PC-3 (cell line): ENCODE measurements at regions not wholly inside any gene's neighbourhood (a gene's known extent, or its start where the extent isn't known, plus 50 kb on each side); places are given as distances from the start of the nearest gene placed in this dataset.

Experiments used
- ATAC-seq: fragments of 200-7000 bp; cut with Tn5 transposase; 2 replicates; pipeline ENCODE4 v1.9.1; 2020; ENCODE audit warnings: mild to moderate bottlenecking, moderate library complexity
- BruUV-seq: library from RNA; stranded (reverse); fragments of 400-500 nt; replicated peaks from 2 replicates; lab custom pipeline; 2021; lab: Mats Ljungman, UMichigan
- CTCF ChIA-PET: fragments of 300-600 bp; sonication (Branson Sonifier 250); formaldehyde crosslinking; loops from one replicate; lab custom pipeline; 2022; ENCODE audit warnings: antibody characterized with exemption; lab: Charles Lee
- POLR2A ChIA-PET: fragments of 300-600 bp; sonication (Branson Sonifier 250); formaldehyde crosslinking; loops from one replicate; lab custom pipeline; 2022; ENCODE audit warnings: antibody characterized with exemption; ENCODE audit not compliant: unreplicated experiment; lab: Charles Lee
- DNase-seq: peaks from one replicate; pipeline ENCODE4 v3.0.0-alpha.2; 2015
- H2AFZ ChIP-seq: fragments of 300-600 bp; sonication (generic); 2 replicates; pipeline ENCODE4 v1.6.0; 2016; ENCODE audit warnings: antibody characterized with exemption, low read length
- H3F3A ChIP-seq: fragments of 300-600 bp; sonication (generic); one replicate; pipeline ENCODE4 v1.6.0; 2017; ENCODE audit warnings: antibody characterized with exemption, low read length, control low read depth, mild to moderate bottlenecking; ENCODE audit not compliant: unreplicated experiment
- H3K27ac ChIP-seq: fragments of 300-600 bp; sonication (generic); 2 replicates; pipeline ENCODE4 v1.5.1; 2016; ENCODE audit warnings: mild to moderate bottlenecking, low read length
- H3K27me3 ChIP-seq: fragments of 300-600 bp; sonication (generic); 2 replicates; pipeline ENCODE4 v1.6.1; 2016; ENCODE audit warnings: low read length, mixed read lengths
- H3K36me3 ChIP-seq: fragments of 300-600 bp; sonication (generic); 2 replicates; pipeline ENCODE4 v1.6.1; 2016; ENCODE audit warnings: low read depth, mixed run types, low read length, mixed read lengths
- H3K4me1 ChIP-seq: fragments of 300-600 bp; sonication (generic); 2 replicates; pipeline ENCODE4 v1.5.1; 2016; ENCODE audit warnings: low read length; ENCODE audit not compliant: insufficient read depth
- H3K4me2 ChIP-seq: fragments of 300-600 bp; sonication (generic); 2 replicates; pipeline ENCODE4 v1.6.0; 2016; ENCODE audit warnings: low read length
- H3K4me3 ChIP-seq: fragments of 300-600 bp; sonication (generic); 2 replicates; pipeline ENCODE4 v1.5.1; 2016; ENCODE audit warnings: mild to moderate bottlenecking, low read length, mixed read lengths
- H3K79me2 ChIP-seq: fragments of 300-600 bp; sonication (generic); 2 replicates; pipeline ENCODE4 v1.6.1; 2017; ENCODE audit warnings: low read length, mixed read lengths
- H3K9ac ChIP-seq: fragments of 300-600 bp; sonication (generic); 2 replicates; pipeline ENCODE4 v1.6.0; 2016; ENCODE audit warnings: mild to moderate bottlenecking, low read length
- H3K9me2 ChIP-seq: fragments of 300-600 bp; sonication (generic); replicated peaks from 2 replicates; pipeline ENCODE4 v1.6.1; 2016; ENCODE audit warnings: mixed run types, low read length, mixed read lengths
- H3K9me3 ChIP-seq: fragments of 300-600 bp; sonication (generic); 2 replicates; pipeline ENCODE4 v1.6.1; 2016; ENCODE audit warnings: low read length, mixed read lengths
- H4K20me1 ChIP-seq: fragments of 300-600 bp; sonication (generic); 2 replicates; pipeline ENCODE4 v1.6.1; 2016; ENCODE audit warnings: low read length, mixed read lengths
- EZH2 ChIP-seq: fragments of 300-600 bp; sonication (generic); IDR thresholded peaks from one replicate; pipeline ENCODE4 v1.6.1; 2017; ENCODE audit warnings: antibody characterized with exemption, mild to moderate bottlenecking, low read length; ENCODE audit not compliant: unreplicated experiment
- EZH2phosphoT487 ChIP-seq: fragments of 300-600 bp; sonication (generic); IDR thresholded peaks from 2 replicates; pipeline ENCODE4 v1.6.1; 2018; ENCODE audit warnings: mild to moderate bottlenecking, antibody characterized with exemption, low read length, borderline replicate concordance
- intact Hi-C: fragments of 100-400 bp; cut with micrococcal nuclease; formaldehyde crosslinking; loops from 2 replicates; pipeline ENCODE4 v1.9.0; 2023
- TF ChIP-seq, protein P1 (sequence below): fragments of 300-600 bp; sonication (generic); conservative IDR thresholded peaks from 2 replicates; pipeline ENCODE4 v1.5.1; 2017; ENCODE audit warnings: antibody characterized with exemption, low read depth, mild to moderate bottlenecking, low read length

DNA sequence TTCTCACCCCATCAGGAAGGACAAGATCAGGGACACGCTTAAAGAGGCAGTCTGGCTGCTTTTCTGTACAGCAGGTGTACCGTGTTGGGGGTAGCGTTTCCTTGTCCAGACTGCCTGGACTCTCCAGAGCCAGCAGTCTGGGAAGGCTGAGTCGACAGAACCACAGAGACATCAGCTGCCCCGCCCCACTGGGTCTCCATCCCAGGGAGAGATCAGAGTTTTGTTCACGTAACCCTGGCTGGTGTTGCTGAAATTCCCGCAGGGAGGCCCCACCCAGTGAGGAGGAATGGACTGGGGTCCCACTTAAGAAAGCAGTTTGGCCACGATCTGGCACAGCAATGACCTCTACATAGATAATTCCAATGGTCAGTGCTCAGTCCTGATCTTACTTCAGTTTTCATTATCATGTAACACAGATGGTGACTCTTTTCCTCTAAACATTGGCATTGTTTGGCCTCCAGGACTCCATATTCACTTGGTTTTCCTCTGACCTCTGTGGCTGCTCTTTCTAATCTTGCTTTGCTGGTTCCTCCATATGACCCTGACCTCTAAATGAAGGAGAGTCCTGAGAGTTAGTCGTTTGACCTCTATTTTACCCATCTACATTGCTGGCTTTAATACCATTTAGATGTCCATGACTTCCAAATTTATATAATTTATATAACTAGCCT is 89.6 kb upstream of the LRRC55 start:
- no peak overlapping the region for H3K27ac ChIP-seq
- intact Hi-C loops = no loop called here
- H3K9me3 ChIP-seq = no peaks in the 10 kb centered on the region
- H3K79me2 ChIP-seq = no peaks in the 10 kb centered on the region
- CTCF ChIA-PET = no interaction called here
- H3K4me3 ChIP-seq = no peak overlapping the region
- ATAC-seq (no peak), DNase-seq (no peak)
- BruUV-seq = no TSS peak
- H3K4me2 ChIP-seq = no peak overlapping the region
- no peaks in the 10 kb centered on the region for H3K9me2 ChIP-seq
- H4K20me1 ChIP-seq = no peaks in the 10 kb centered on the region
- no peaks in the 10 kb centered on the region for H3F3A ChIP-seq
- H3K4me1 ChIP-seq = no peaks in the 10 kb centered on the region
- POLR2A ChIA-PET = no interaction called here
- peaks cover 74% of the 10 kb centered on the region for H3K27me3 ChIP-seq
- no peaks in the 10 kb centered on the region for H3K36me3 ChIP-seq
- H2AFZ ChIP-seq = no peak overlapping the region
- TF ChIP-seq, protein P1, sequence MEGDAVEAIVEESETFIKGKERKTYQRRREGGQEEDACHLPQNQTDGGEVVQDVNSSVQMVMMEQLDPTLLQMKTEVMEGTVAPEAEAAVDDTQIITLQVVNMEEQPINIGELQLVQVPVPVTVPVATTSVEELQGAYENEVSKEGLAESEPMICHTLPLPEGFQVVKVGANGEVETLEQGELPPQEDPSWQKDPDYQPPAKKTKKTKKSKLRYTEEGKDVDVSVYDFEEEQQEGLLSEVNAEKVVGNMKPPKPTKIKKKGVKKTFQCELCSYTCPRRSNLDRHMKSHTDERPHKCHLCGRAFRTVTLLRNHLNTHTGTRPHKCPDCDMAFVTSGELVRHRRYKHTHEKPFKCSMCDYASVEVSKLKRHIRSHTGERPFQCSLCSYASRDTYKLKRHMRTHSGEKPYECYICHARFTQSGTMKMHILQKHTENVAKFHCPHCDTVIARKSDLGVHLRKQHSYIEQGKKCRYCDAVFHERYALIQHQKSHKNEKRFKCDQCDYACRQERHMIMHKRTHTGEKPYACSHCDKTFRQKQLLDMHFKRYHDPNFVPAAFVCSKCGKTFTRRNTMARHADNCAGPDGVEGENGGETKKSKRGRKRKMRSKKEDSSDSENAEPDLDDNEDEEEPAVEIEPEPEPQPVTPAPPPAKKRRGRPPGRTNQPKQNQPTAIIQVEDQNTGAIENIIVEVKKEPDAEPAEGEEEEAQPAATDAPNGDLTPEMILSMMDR = no peak
- TF ChIP-seq EZH2phosphoT487 (no peak), EZH2 (no peak)
- no peak overlapping the region for H3K9ac ChIP-seq

DNA sequence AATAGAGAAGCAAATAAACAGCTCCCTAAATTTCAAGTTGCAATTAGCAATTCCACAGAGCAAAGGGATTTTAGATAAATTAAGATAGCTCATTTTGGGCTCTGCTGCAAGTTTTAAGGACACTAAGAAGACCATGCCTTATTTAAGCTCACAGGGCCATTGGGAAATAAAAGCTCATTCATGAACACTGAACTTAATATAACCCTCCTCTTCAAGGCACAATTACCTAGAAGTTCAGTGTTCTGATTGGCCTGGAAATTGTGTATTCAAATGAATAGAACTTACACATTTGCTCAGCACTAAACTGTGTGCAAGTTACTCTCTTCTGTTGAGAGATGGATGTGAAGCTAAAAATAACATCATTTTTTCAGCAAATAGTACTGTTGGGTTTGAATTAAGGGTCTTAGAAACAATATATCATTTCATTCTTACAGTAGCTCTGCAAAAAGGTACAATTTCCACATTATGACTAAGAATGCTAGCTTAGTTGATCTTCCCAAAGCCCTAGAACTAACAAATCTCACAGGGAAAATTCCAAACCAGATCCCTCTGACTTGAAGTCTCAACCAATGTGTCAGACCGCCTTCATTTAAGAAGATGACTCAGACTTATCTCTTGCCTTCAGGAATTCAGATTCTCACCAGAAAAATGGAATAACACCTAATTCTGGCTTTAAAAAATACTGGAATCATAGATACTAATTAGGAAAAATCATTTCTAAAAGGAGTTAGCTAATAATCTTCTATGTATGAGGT is 87.4 kb upstream of the LRRC55 start:
- BruUV-seq = no TSS peak
- POLR2A ChIA-PET = no interaction called here

DNA sequence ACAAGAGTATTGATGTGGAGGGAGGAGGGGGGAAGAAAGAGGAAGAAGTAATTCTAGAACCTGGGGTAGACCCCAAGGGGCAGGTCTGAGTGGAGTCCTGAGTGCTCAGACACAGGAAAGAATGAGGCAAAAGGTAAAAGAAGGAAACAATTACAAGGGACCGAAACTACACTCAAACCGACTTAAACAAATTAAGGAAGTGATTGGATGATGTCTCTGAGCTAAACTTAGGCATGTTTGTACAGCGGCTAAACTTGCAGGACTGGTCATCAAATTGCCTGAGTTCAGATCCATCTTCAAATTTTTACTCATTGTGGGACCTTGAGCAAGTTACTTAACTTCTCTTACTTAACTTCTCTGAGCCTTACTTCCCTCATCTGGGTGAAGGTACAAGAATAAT is 86.3 kb upstream of the LRRC55 start:
- Histone ChIP-seq H2AFZ (no peak overlapping the region), H3K36me3 (no peaks in the 10 kb centered on the region), H3K79me2 (no peaks in the 10 kb centered on the region), H3K4me1 (no peaks in the 10 kb centered on the region), H4K20me1 (no peaks in the 10 kb centered on the region), H3K4me2 (no peak overlapping the region), H3F3A (no peaks in the 10 kb centered on the region), H3K9ac (no peak overlapping the region), H3K27ac (no peak overlapping the region), H3K9me2 (no peaks in the 10 kb centered on the region), H3K4me3 (no peak overlapping the region), H3K9me3 (no peaks in the 10 kb centered on the region), H3K27me3 (peaks cover 63% of the 10 kb centered on the region)
- DNase-seq (no peak), ATAC-seq (no peak)
- BruUV-seq = no TSS peak
- CTCF ChIA-PET = no interaction called here
- POLR2A ChIA-PET = no interaction called here
- intact Hi-C loops = no loop called here
- TF ChIP-seq EZH2phosphoT487 (no peak), EZH2 (no peak)
- TF ChIP-seq, protein P1 = no peak

More for the DNA sequence above, 87.4 kb upstream of the LRRC55 start:
- TF ChIP-seq EZH2 (no peak), EZH2phosphoT487 (no peak)
- intact Hi-C loops = no loop called here
- DNase-seq (no peak), ATAC-seq (no peak)
- no peaks in the 10 kb centered on the region for H4K20me1 ChIP-seq
- no peak overlapping the region for H3K27ac ChIP-seq
- no peak overlapping the region for H3K9ac ChIP-seq
- H3F3A ChIP-seq = no peaks in the 10 kb centered on the region
- no peaks in the 10 kb centered on the region for H3K4me1 ChIP-seq
- no peaks in the 10 kb centered on the region for H3K9me3 ChIP-seq
- CTCF ChIA-PET = no interaction called here
- H3K4me3 ChIP-seq = no peak overlapping the region
- H3K79me2 ChIP-seq = no peaks in the 10 kb centered on the region
- H2AFZ ChIP-seq = no peak overlapping the region
- no peaks in the 10 kb centered on the region for H3K9me2 ChIP-seq
- H3K36me3 ChIP-seq = no peaks in the 10 kb centered on the region
- H3K27me3 ChIP-seq = peaks cover 66% of the 10 kb centered on the region
- H3K4me2 ChIP-seq = no peak overlapping the region
